ENCODE measurements at regions not wholly inside any gene's neighbourhood (a gene's known extent, or its start where the extent isn't known, plus 50 kb on each side); places are given as distances from the start of the nearest gene placed in this dataset.

GRCh38 chr1:22222723-22223122 is 79.8 kb upstream of the WNT4 start:
- no peak for DNase-seq

GRCh38 chr1:22223176-22223575 is 80.3 kb upstream of the WNT4 start:
- DNase-seq, result no peak

- no peak for DNase-seq
These were observed 81.2 kb upstream of the WNT4 start for GRCh38 chr1:22224091-22224490.

GRCh38 chr1:22224631-22225030 is 81.7 kb upstream of the WNT4 start:
- no peak for DNase-seq

GRCh38 chr1:22225858-22226589 is 83.1 kb upstream of the WNT4 start:
- DNase-seq, result no peak

- no peak for DNase-seq
These were observed 85.2 kb upstream of the WNT4 start for GRCh38 chr1:22228074-22228473.

- DNase-seq, result no peak
These were observed 85.6 kb upstream of the WNT4 start for GRCh38 chr1:22228505-22228911.

- DNase-seq, result no peak
These were observed 86.5 kb upstream of the WNT4 start for GRCh38 chr1:22229379-22229778.

- no peak for DNase-seq
These were observed 88.2 kb upstream of the WNT4 start for GRCh38 chr1:22231068-22231593.

GRCh38 chr1:22231995-22232690 is 89.2 kb upstream of the WNT4 start:
- no peak for DNase-seq

GRCh38 chr1:22233222-22233621 is 90.3 kb upstream of the WNT4 start:
- no peak for DNase-seq

- DNase-seq, result no peak
These were observed 91.7 kb upstream of the WNT4 start for GRCh38 chr1:22234476-22235030.

- no peak for DNase-seq
These were observed 93.3 kb upstream of the WNT4 start for GRCh38 chr1:22236166-22236565.

GRCh38 chr1:22236900-22237299 is 94.0 kb upstream of the WNT4 start:
- no peak for DNase-seq

- DNase-seq, result no peak
These were observed 94.7 kb upstream of the WNT4 start for GRCh38 chr1:22237433-22238093.

- DNase-seq, result no peak
These were observed 95.7 kb upstream of the WNT4 start for GRCh38 chr1:22238356-22239224.

GRCh38 chr1:22239378-22239777 is 96.5 kb upstream of the WNT4 start:
- DNase-seq, result no peak

GRCh38 chr1:22241250-22241649 is 98.4 kb upstream of the WNT4 start:
- no peak for DNase-seq

GRCh38 chr1:22241811-22242210 is 98.9 kb upstream of the WNT4 start:
- no peak for DNase-seq

GRCh38 chr1:22245100-22245650 is 102.3 kb upstream of the WNT4 start:
- no peak for DNase-seq

GRCh38 chr1:22245726-22246125 is 102.8 kb upstream of the WNT4 start:
- DNase-seq, result no peak
